Dermis microvascular lymphatic vessel endothelial cell (primary cell): ENCODE measurements at regions not wholly inside any gene's neighbourhood (a gene's known extent, or its start where the extent isn't known, plus 50 kb on each side); places are given as distances from the start of the nearest gene placed in this dataset.

Source experiments
- DNase-seq, 2 donors: peaks; one replicate each; pipeline versions ENCODE4 v3.0.0 to v3.0.0-alpha.2; 2010; ENCODE audit warnings: low read depth in 2 of 2

GRCh38 chr5:159695741-159696294 is 220.5 kb upstream of the ADRA1B start:
- no peak for DNase-seq

- DNase-seq: no peak
These were observed 218.8 kb upstream of the ADRA1B start for GRCh38 chr5:159697530-159697929.

GRCh38 chr5:159698322-159698721 is 218.0 kb upstream of the ADRA1B start:
- no peak for DNase-seq

- DNase-seq: no peak
These were observed 216.3 kb upstream of the ADRA1B start for GRCh38 chr5:159700016-159700415.

GRCh38 chr5:159702301-159702700 is 214.0 kb upstream of the ADRA1B start:
- no peak for DNase-seq

GRCh38 chr5:159702826-159703225 is 213.5 kb upstream of the ADRA1B start:
- DNase-seq: no peak

GRCh38 chr5:159704160-159704559 is 212.1 kb upstream of the ADRA1B start:
- no peak for DNase-seq

- no peak for DNase-seq
These were observed 210.3 kb upstream of the ADRA1B start for GRCh38 chr5:159705948-159706347.

- DNase-seq: no peak
These were observed 208.2 kb upstream of the ADRA1B start for GRCh38 chr5:159708090-159708489.

GRCh38 chr5:159712672-159713071 is 203.6 kb upstream of the ADRA1B start:
- no peak for DNase-seq

GRCh38 chr5:159713254-159713653 is 203.0 kb upstream of the ADRA1B start:
- DNase-seq: no peak

GRCh38 chr5:159713773-159714172 is 202.5 kb upstream of the ADRA1B start:
- DNase-seq: no peak

GRCh38 chr5:159725475-159725874 is 190.8 kb upstream of the ADRA1B start:
- no peak for DNase-seq

- no peak for DNase-seq
These were observed 189.1 kb upstream of the ADRA1B start for GRCh38 chr5:159727167-159727566.

GRCh38 chr5:159730285-159730684 is 186.0 kb upstream of the ADRA1B start:
- no peak for DNase-seq

GRCh38 chr5:159732220-159732619 is 184.1 kb upstream of the ADRA1B start:
- DNase-seq: no peak

- DNase-seq: no peak
These were observed 181.9 kb upstream of the ADRA1B start for GRCh38 chr5:159734366-159734765.

- DNase-seq: no peak
These were observed 181.2 kb upstream of the ADRA1B start for GRCh38 chr5:159735036-159735435.

GRCh38 chr5:159735749-159736660 is 180.3 kb upstream of the ADRA1B start:
- no peak for DNase-seq

GRCh38 chr5:159736844-159737243 is 179.4 kb upstream of the ADRA1B start:
- DNase-seq: no peak

GRCh38 chr5:159737263-159737662 is 179.0 kb upstream of the ADRA1B start:
- DNase-seq: no peak

GRCh38 chr5:159741829-159742322 is 174.4 kb upstream of the ADRA1B start:
- no peak for DNase-seq

GRCh38 chr5:159743234-159743633 is 173.0 kb upstream of the ADRA1B start:
- DNase-seq: no peak
